ENCODE measurements at regions not wholly inside any gene's neighbourhood (a gene's known extent, or its start where the extent isn't known, plus 50 kb on each side); places are given as distances from the start of the nearest gene placed in this dataset.

- DNase-seq (ENCODE audit: low read depth): no peak
- no peak overlapping the region for H3K4me3 ChIP-seq (ENCODE audit: low read depth, low read length)
- no peak for TF ChIP-seq CTCF (conservative IDR thresholded peaks at IDR 0.05; ENCODE audit: low read depth, low read length)
These were observed 154.4 kb upstream of the MKLN1 start for GRCh38 chr7:131173145-131173890.

GRCh38 chr7:131174391-131174790 lies 153.3 kb upstream of the MKLN1 start:
- DNase-seq (ENCODE audit: low read depth): no peak
- H3K4me3 ChIP-seq (ENCODE audit: low read depth, low read length): no peak overlapping the region
- no peak for TF ChIP-seq CTCF (conservative IDR thresholded peaks at IDR 0.05; ENCODE audit: low read depth, low read length)

DNA sequence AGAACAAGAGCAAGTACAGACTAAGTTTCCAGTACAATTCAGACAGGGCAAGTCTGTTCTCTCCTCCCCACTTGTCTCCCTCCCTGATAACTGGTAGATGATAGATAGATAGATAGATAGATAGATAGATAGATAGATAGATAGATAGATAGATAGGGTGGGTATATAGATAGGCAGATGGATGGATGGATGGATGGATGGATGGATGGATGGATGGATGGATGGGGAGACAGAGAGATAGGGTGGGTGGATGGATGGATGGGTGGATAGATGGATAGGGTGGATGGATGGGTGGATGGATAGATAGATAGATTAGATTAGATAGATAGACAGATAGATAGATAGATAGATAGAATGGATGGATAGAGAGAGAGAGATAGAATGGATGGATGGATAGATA lies 152.8 kb upstream of the MKLN1 start:
- DNase-seq (ENCODE audit: low read depth): no peak
- no peak for TF ChIP-seq CTCF (conservative IDR thresholded peaks at IDR 0.05; ENCODE audit: low read depth, low read length)
- no peak overlapping the region for H3K4me3 ChIP-seq (ENCODE audit: low read depth, low read length)

DNA sequence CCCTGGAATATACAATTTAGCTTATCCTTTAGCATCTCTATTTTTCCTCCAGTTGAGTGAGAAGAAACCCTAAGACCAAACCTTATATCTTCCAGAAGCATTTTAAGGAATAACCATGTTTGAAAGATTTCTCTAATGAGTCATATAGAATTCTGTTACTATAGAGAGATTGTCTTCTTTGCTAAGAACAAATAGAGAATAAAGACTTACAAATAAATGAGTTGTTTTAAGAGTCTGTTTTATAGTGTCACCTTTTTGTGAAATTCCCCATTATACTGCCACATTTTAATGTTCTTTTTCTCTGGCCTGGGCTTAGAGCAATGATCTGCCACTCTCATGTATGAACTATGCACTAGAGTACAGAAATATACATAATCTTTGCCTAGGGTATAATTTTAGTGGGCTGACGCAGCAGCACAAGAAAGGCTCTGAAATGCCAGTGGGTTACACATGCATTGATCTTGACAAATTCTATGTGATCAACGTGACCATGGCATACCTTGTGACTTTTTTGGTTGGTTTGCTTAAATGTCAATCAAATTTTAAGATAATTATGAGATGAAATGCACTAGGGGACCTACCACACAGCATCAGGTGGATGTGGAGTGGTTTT lies 145.1 kb upstream of the MKLN1 start:
- TF ChIP-seq CTCF (conservative IDR thresholded peaks at IDR 0.05; ENCODE audit: low read depth, low read length): no peak
- H3K4me3 ChIP-seq (ENCODE audit: low read depth, low read length): no peak overlapping the region
- DNase-seq (ENCODE audit: low read depth): no peak

DNA sequence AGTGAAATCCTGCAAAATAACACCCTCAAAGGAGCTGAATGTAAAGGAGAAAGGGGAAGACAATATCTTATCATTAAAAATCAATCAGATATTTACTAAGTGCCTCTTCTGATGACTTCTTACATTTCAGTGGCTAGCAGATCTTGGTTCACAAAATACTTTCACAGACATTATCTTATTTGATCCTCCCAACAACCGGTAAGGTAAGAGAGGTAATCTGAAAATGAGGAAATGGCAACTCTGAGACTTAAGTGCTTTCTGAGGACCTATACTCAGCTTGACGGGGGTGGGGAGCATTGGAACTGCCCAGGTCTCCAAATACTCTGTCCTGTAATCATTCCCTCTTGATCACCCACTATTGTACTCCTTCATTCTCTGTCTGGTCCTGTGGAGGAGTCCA lies 144.6 kb upstream of the MKLN1 start:
- no peak overlapping the region for H3K4me3 ChIP-seq (ENCODE audit: low read depth, low read length)
- DNase-seq (ENCODE audit: low read depth): no peak
- TF ChIP-seq CTCF (conservative IDR thresholded peaks at IDR 0.05; ENCODE audit: low read depth, low read length): no peak

- no peak for DNase-seq (ENCODE audit: low read depth)
- no peak for TF ChIP-seq CTCF (conservative IDR thresholded peaks at IDR 0.05; ENCODE audit: low read depth, low read length)
- H3K4me3 ChIP-seq (ENCODE audit: low read depth, low read length): no peak overlapping the region
These were observed 144.0 kb upstream of the MKLN1 start for GRCh38 chr7:131183611-131184119.

All from epithelial cell of proximal tubule (primary cell).